ENCODE measurements at regions not wholly inside any gene's neighbourhood (a gene's known extent, or its start where the extent isn't known, plus 50 kb on each side); places are given as distances from the start of the nearest gene placed in this dataset.
"Not testable (repeated sequence)": the region's sequence is repeated elsewhere in the genome, so short reads cannot be mapped to it uniquely, and the experiment has no call there.

DNA sequence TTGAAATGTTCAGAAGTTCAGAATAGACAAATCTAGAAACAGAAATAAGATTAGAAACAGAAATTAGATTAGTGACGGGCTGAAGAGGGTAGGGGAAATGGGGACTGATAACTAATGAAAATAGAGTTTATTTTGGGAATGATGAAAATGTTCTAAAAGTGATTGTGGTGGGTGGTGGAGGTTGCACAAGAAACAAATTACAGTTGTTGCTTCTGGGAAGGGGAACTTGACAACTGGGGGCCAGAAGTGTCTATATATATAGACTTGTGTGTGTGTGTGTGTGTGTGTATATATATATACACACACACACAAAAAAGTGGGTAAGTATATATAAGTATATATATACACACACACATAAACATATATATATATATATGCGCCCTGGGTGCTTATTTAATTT, 86.5 kb upstream of the RREB1 start:
- no peak overlapping the region for H3K4me3 Mint-ChIP-seq
- no peaks in the 10 kb centered on the region for H3K9me3 Mint-ChIP-seq
- no peak for DNase-seq
- no peak overlapping the region for H3K27ac Mint-ChIP-seq
- no peaks in the 10 kb centered on the region for H3K4me1 Mint-ChIP-seq (ENCODE audit: low read depth)
- no peaks in the 10 kb centered on the region for H3K27me3 Mint-ChIP-seq (ENCODE audit: low read depth)
- CTCF ChIA-PET = interaction anchor here (0.6 kb wide), 1 partner anchor 137 kb away, joined by 3 read pairs; no protein-coding TSS in a partner anchor
- intact Hi-C loops (cut with micrococcal nuclease) = no loop called here
- H3K36me3 Mint-ChIP-seq (ENCODE audit: low read depth) = no peaks in the 10 kb centered on the region

DNA sequence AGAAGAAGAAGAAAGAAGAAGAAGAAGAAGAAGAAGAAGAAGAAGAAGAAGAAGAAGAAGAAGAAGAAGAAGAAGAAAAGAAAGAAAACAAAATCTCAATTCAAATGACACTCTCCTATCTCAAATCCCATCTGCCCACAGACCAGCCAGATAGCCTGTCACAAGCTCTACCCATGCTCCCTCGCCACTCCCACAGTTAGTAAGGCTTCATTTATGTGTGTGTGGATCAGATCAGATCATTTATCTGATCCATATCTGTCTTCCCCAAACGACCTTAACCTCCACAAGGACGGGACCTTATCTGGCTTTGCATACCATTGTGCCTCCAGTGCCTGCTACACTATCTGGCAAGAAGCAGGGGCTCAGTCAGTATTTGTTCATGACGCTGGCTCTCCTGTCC, 81.9 kb upstream of the RREB1 start:
- H3K27ac Mint-ChIP-seq = no peak overlapping the region
- CTCF ChIA-PET = interaction anchor here (0.6 kb wide), 1 partner anchor 1266 kb away, joined by 4 read pairs; no protein-coding TSS in a partner anchor
- H3K27me3 Mint-ChIP-seq (ENCODE audit: low read depth) = peaks cover 2% of the 10 kb centered on the region
- H3K4me1 Mint-ChIP-seq (ENCODE audit: low read depth) = no peaks in the 10 kb centered on the region
- no peaks in the 10 kb centered on the region for H3K36me3 Mint-ChIP-seq (ENCODE audit: low read depth)
- no peaks in the 10 kb centered on the region for H3K9me3 Mint-ChIP-seq
- DNase-seq = no peak
- H3K4me3 Mint-ChIP-seq = no peak overlapping the region
- intact Hi-C loops (cut with micrococcal nuclease) = no loop called here

GRCh38 chr6:7028963-7029362, 78.8 kb upstream of the RREB1 start:
- H3K9me3 Mint-ChIP-seq; H3K4me1 Mint-ChIP-seq (ENCODE audit: low read depth); H3K4me3 Mint-ChIP-seq; intact Hi-C loops (cut with micrococcal nuclease); DNase-seq; H3K36me3 Mint-ChIP-seq (ENCODE audit: low read depth); H3K27ac Mint-ChIP-seq; H3K27me3 Mint-ChIP-seq (ENCODE audit: low read depth): not testable (repeated sequence)
- CTCF ChIA-PET = interaction anchor here (0.8 kb wide), 1 partner anchor 1110 kb away, joined by 3 read pairs; no protein-coding TSS in a partner anchor

- H3K27ac Mint-ChIP-seq; H3K27me3 Mint-ChIP-seq (ENCODE audit: low read depth); CTCF ChIA-PET; DNase-seq; H3K4me1 Mint-ChIP-seq (ENCODE audit: low read depth); H3K9me3 Mint-ChIP-seq; intact Hi-C loops (cut with micrococcal nuclease); H3K36me3 Mint-ChIP-seq (ENCODE audit: low read depth); H3K4me3 Mint-ChIP-seq: not testable (repeated sequence)
These were observed 76.8 kb upstream of the RREB1 start for GRCh38 chr6:7030968-7031367.

- no peaks in the 10 kb centered on the region for H3K9me3 Mint-ChIP-seq
- no peak overlapping the region for H3K27ac Mint-ChIP-seq
- CTCF ChIA-PET = no interaction called here
These were observed 74.6 kb upstream of the RREB1 start for GRCh38 chr6:7033202-7033601.

DNA sequence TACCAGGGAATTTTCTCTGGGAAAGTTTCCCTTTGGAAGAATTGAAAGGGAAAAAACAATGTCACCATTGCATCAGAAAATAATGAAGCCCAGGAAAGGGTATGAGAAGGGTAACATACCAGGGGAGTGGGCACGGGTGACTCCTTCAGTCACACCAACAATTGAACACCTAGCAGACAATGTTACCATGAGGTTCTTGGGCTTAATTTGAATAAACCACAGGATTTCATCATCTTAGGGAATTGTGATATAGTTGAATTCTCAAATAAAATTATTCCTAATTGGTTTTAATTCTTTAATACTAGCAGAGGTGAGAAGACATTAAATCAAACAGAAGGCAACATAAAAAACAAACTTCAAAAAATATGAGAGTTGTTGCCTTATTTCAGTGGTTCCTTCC, 73.7 kb upstream of the RREB1 start:
- CTCF ChIA-PET = no interaction called here
- peaks cover 2% of the 10 kb centered on the region for H3K27me3 Mint-ChIP-seq (ENCODE audit: low read depth)
- no peaks in the 10 kb centered on the region for H3K36me3 Mint-ChIP-seq (ENCODE audit: low read depth)
- H3K27ac Mint-ChIP-seq = no peak overlapping the region
- H3K4me3 Mint-ChIP-seq = no peak overlapping the region
- H3K4me1 Mint-ChIP-seq (ENCODE audit: low read depth) = no peaks in the 10 kb centered on the region
- H3K9me3 Mint-ChIP-seq = no peaks in the 10 kb centered on the region
- DNase-seq = no peak
- intact Hi-C loops (cut with micrococcal nuclease) = no loop called here

More at GRCh38 chr6:7033202-7033601, 74.6 kb upstream of the RREB1 start:
- intact Hi-C loops (cut with micrococcal nuclease) = no loop called here
- DNase-seq = no peak
- H3K4me1 Mint-ChIP-seq (ENCODE audit: low read depth) = no peaks in the 10 kb centered on the region
- no peak overlapping the region for H3K4me3 Mint-ChIP-seq
- no peaks in the 10 kb centered on the region for H3K36me3 Mint-ChIP-seq (ENCODE audit: low read depth)
- peaks cover 2% of the 10 kb centered on the region for H3K27me3 Mint-ChIP-seq (ENCODE audit: low read depth)

DNA sequence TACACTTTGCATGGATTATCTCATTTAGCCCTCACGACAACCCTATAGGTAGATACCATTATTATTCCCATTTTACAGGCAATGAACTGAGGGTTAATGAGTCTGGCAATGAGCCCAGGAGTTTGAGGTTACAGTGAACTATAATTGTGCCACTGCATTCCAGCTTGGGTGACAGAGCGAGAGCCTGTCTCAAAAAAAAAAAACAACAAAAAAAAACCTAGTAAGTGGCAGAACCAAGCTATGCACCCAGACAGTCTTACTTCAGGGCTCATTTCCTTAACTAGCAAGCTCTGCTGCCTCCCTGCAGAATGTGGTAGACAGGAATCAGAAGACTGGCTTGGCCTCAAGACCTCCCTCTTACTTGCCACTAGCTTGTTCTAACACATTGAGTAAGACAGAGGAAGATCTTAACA, 71.9 kb upstream of the RREB1 start:
- Mint-ChIP-seq H3K27ac (no peak overlapping the region), H3K4me3 (no peak overlapping the region), H3K36me3 (ENCODE audit: low read depth) (no peaks in the 10 kb centered on the region), H3K4me1 (ENCODE audit: low read depth) (no peaks in the 10 kb centered on the region), H3K27me3 (ENCODE audit: low read depth) (peaks cover 2% of the 10 kb centered on the region), H3K9me3 (no peaks in the 10 kb centered on the region)
- CTCF ChIA-PET = no interaction called here
- intact Hi-C loops (cut with micrococcal nuclease) = no loop called here
- no peak for DNase-seq

DNA sequence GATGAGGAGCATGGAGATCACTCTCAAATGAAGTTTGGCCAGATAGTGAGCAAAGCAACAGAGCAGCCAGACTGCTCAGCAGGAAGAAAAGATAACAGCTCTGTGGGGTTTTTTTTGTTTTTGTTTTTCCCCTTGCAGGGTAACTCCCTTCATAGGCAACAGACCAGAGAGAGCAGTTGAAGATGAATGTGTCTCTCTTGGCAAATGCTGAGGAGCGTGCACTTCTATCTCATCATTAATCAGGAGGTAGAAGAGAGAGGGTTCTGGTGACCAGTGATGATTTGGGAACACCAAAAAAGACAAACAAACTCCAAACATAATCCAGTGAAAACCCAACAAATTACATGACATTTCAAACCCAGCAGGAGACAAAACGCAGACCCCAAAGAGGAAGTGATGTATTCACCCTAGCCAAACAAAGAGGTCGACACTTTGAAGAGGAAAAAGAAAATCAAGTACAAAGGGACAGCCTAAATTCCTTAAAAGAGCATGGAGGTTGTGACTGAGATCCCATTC, 66.2 kb upstream of the RREB1 start:
- H3K27ac Mint-ChIP-seq = no peak overlapping the region
- no peak overlapping the region for H3K4me3 Mint-ChIP-seq
- H3K4me1 Mint-ChIP-seq (ENCODE audit: low read depth) = peaks cover 13% of the 10 kb centered on the region
- no peak for DNase-seq
- CTCF ChIA-PET = no interaction called here
- intact Hi-C loops (cut with micrococcal nuclease) = no loop called here
- no peaks in the 10 kb centered on the region for H3K9me3 Mint-ChIP-seq
- H3K36me3 Mint-ChIP-seq (ENCODE audit: low read depth) = no peaks in the 10 kb centered on the region
- H3K27me3 Mint-ChIP-seq (ENCODE audit: low read depth) = no peaks in the 10 kb centered on the region

GRCh38 chr6:7042056-7042653, 65.6 kb upstream of the RREB1 start:
- H3K27me3 Mint-ChIP-seq (ENCODE audit: low read depth) = no peaks in the 10 kb centered on the region

DNA sequence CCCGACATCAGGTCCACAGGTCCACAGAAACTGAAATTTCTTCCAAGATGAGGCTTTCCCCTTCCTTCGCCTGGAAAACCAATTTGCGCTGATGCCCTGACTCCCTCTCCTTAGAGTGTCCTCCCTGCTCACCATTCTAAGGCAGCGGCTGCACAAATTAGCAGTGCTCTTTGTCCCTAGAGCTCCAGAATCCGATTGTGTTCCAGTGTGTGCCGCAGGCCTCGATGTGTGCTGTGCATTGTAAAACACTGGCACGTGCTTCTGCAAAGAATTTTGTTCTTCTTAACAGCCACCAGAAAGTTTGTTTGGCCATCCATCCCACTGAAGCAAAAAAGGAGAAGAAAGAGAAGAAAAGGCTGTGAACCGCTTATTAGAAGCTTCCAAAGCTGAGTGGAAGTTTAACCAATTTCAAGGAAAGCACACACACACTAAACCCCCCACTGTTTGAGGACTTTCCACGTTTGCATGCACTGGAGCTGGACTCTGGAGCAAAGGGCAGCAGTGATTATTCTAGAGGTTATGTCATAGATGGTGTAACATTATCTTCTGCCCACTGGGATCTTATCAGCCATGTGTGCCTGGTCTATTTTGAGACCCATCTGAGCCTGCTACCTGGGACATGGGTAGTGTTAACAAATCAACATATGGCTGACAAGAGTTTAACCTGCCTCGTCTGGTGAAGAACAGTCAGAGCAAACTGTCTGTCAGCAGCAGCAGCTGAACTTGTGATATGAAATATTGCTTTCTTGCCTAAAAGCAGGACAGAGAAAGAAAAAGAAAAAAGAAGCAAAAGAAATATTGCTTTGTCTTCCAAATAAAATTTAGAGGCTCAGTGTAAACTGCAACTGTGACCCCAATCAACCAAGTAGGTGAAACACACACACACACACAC, 64.9 kb upstream of the RREB1 start:
- no peaks in the 10 kb centered on the region for H3K36me3 Mint-ChIP-seq (ENCODE audit: low read depth)
- no peaks in the 10 kb centered on the region for H3K9me3 Mint-ChIP-seq
- CTCF ChIA-PET = interaction anchor here (0.6 kb wide), 1 partner anchor 95 kb away, joined by 3 read pairs; no protein-coding TSS in a partner anchor
- H3K4me3 Mint-ChIP-seq = no peak overlapping the region
- intact Hi-C loops (cut with micrococcal nuclease) = no loop called here
- no peak overlapping the region for H3K27ac Mint-ChIP-seq
- no peaks in the 10 kb centered on the region for H3K27me3 Mint-ChIP-seq (ENCODE audit: low read depth)
- DNase-seq = no peak
- H3K4me1 Mint-ChIP-seq (ENCODE audit: low read depth) = peaks cover 13% of the 10 kb centered on the region

More at GRCh38 chr6:7042056-7042653, 65.6 kb upstream of the RREB1 start:
- DNase-seq = no peak
- CTCF ChIA-PET = no interaction called here
- H3K9me3 Mint-ChIP-seq = no peaks in the 10 kb centered on the region
- no peak overlapping the region for H3K27ac Mint-ChIP-seq
- peaks cover 13% of the 10 kb centered on the region for H3K4me1 Mint-ChIP-seq (ENCODE audit: low read depth)
- H3K36me3 Mint-ChIP-seq (ENCODE audit: low read depth) = no peaks in the 10 kb centered on the region
- intact Hi-C loops (cut with micrococcal nuclease) = no loop called here
- H3K4me3 Mint-ChIP-seq = no peak overlapping the region

DNA sequence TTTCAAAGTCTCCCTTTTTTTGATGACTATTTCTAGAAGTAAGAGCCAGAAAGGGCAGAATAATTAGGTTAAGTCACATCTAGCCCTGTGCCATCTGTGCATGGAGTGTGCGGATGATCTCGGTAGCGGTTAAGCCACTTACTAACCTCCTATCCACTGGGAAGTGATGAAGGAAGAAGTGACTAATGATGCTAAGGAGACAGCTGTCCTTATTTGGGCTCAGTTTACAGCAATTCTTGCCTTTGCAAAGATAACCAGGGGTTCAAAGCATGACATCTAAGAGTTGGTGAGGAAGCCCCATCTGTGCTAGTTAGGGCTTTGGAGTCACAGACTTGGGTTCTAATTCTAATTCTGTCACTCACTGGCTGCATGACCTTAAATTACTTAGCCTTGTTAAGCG, 62.4 kb upstream of the RREB1 start:
- Mint-ChIP-seq H3K4me3 (no peak overlapping the region), H3K27ac (no peak overlapping the region), H3K9me3 (no peaks in the 10 kb centered on the region), H3K27me3 (ENCODE audit: low read depth) (no peaks in the 10 kb centered on the region), H3K36me3 (ENCODE audit: low read depth) (no peaks in the 10 kb centered on the region), H3K4me1 (ENCODE audit: low read depth) (peaks cover 18% of the 10 kb centered on the region)
- intact Hi-C loops (cut with micrococcal nuclease) = no loop called here
- CTCF ChIA-PET = no interaction called here
- DNase-seq = no peak

DNA sequence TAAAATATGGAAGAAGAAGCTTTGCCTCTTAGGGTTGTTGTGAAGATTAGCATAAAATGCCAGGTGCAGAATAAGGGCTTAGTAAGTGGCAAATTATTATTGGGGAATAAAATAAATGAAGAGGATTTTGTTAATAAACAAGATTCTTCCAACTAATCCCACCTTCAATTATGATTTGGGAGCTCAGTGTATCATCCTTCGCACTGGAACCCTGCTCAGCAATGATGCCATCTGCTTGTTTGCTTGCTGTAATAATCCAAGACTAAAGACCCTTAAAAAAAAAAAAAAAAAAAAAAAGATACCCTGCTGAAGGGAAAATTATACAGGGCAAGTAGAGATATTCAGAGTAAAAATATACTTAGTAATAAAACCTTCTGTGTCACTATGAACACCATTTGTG, 62.0 kb upstream of the RREB1 start:
- DNase-seq = no peak
- intact Hi-C loops (cut with micrococcal nuclease) = no loop called here
- Mint-ChIP-seq H3K27ac (no peak overlapping the region), H3K9me3 (no peaks in the 10 kb centered on the region), H3K27me3 (ENCODE audit: low read depth) (peaks cover 3% of the 10 kb centered on the region), H3K36me3 (ENCODE audit: low read depth) (no peaks in the 10 kb centered on the region), H3K4me3 (no peak overlapping the region), H3K4me1 (ENCODE audit: low read depth) (peaks cover 20% of the 10 kb centered on the region)
- CTCF ChIA-PET = no interaction called here

DNA sequence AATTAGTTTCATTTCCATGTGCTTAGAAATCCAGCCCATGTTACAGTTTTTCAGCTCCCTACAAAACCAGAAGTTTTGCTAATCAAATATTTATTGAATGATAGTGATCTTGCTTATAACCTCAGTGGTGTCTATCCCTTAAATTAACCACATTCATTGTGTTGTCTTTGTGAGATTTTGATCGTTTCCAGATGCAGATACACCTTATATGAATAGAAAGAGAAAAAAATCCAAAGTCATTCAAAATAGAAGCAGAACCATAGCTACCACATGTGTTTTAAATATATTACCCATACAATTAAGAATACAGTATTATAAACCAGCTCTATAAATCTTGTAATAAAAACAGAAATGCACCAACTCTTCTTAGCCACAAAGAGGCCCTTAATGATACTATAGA, 60.6 kb upstream of the RREB1 start:
- no peaks in the 10 kb centered on the region for H3K36me3 Mint-ChIP-seq (ENCODE audit: low read depth)
- H3K9me3 Mint-ChIP-seq = no peaks in the 10 kb centered on the region
- no peak for DNase-seq
- CTCF ChIA-PET = no interaction called here
- H3K27ac Mint-ChIP-seq = no peak overlapping the region
- intact Hi-C loops (cut with micrococcal nuclease) = no loop called here
- no peak overlapping the region for H3K4me3 Mint-ChIP-seq
- peaks cover 3% of the 10 kb centered on the region for H3K27me3 Mint-ChIP-seq (ENCODE audit: low read depth)
- H3K4me1 Mint-ChIP-seq (ENCODE audit: low read depth) = peaks cover 10% of the 10 kb centered on the region
